MM.1S (cell line): ENCODE measurements at regions not wholly inside any gene's neighbourhood (a gene's known extent, or its start where the extent isn't known, plus 50 kb on each side); places are given as distances from the start of the nearest gene placed in this dataset.
"Not testable (repeated sequence)": the region's sequence is repeated elsewhere in the genome, so short reads cannot be mapped to it uniquely, and the experiment has no call there.

Experiments used
- DNase-seq: peaks from one replicate; pipeline ENCODE4 v3.0.0-alpha.2; 2015
- H2AFZ ChIP-seq: fragments of 300-600 bp; sonication (generic); 2 replicates; pipeline ENCODE4 v1.6.0; 2016; ENCODE audit warnings: antibody characterized with exemption, low read length
- H3F3A ChIP-seq: fragments of 300-600 bp; sonication (generic); 2 replicates; pipeline ENCODE4 v1.6.1; 2016; ENCODE audit warnings: mild to moderate bottlenecking, antibody characterized with exemption, low read length, moderate library complexity, mixed read lengths; ENCODE audit not compliant: insufficient read depth
- H3K27ac ChIP-seq: fragments of 300-600 bp; sonication (generic); 2 replicates; pipeline ENCODE4 v1.5.1; 2016; ENCODE audit warnings: mild to moderate bottlenecking, low read length
- H3K27me3 ChIP-seq: fragments of 300-600 bp; sonication (generic); replicated peaks from 2 replicates; pipeline ENCODE4 v1.6.0; 2016; ENCODE audit warnings: low read length; ENCODE audit not compliant: insufficient read depth
- H3K36me3 ChIP-seq: fragments of 300-600 bp; sonication (generic); replicated peaks from 2 replicates; pipeline ENCODE4 v1.6.1; 2016; ENCODE audit warnings: mild to moderate bottlenecking, low read length, mixed read lengths; ENCODE audit not compliant: insufficient read depth
- H3K4me1 ChIP-seq: fragments of 300-600 bp; sonication (generic); 2 replicates; pipeline ENCODE4 v1.6.1; 2016; ENCODE audit warnings: low read length, mixed read lengths
- H3K4me2 ChIP-seq: fragments of 300-600 bp; sonication (generic); 2 replicates; pipeline ENCODE4 v1.6.0; 2016; ENCODE audit warnings: low read depth, low read length
- H3K4me3 ChIP-seq: fragments of 300-600 bp; sonication (generic); 2 replicates; pipeline ENCODE4 v1.5.1; 2016; ENCODE audit warnings: low read length, mixed read lengths
- H3K79me2 ChIP-seq: fragments of 300-600 bp; sonication (generic); 2 replicates; pipeline ENCODE4 v1.6.1; 2016; ENCODE audit warnings: mixed run types, low read length, mixed read lengths
- H3K9ac ChIP-seq: fragments of 300-600 bp; sonication (generic); 2 replicates; pipeline ENCODE4 v1.6.1; 2016; ENCODE audit warnings: low read length, mixed read lengths
- H3K9me2 ChIP-seq: fragments of 300-600 bp; sonication (generic); replicated peaks from 2 replicates; pipeline ENCODE4 v1.6.1; 2016; ENCODE audit warnings: mild to moderate bottlenecking, low read length, mixed read lengths; ENCODE audit not compliant: insufficient read depth
- H3K9me3 ChIP-seq: fragments of 300-600 bp; sonication (generic); replicated peaks from 2 replicates; pipeline ENCODE4 v1.6.1; 2016; ENCODE audit warnings: mild to moderate bottlenecking, low read length, mixed read lengths; ENCODE audit not compliant: insufficient read depth
- H4K20me1 ChIP-seq: fragments of 300-600 bp; sonication (generic); 2 replicates; pipeline ENCODE4 v1.6.1; 2016; ENCODE audit warnings: mild to moderate bottlenecking, low read length, moderate library complexity, mixed read lengths; ENCODE audit not compliant: insufficient read depth
- EZH2 ChIP-seq: fragments of 300-600 bp; sonication (generic); optimal IDR thresholded peaks from 2 replicates; pipeline ENCODE3; 2017; ENCODE audit warnings: low read depth, mild to moderate bottlenecking, antibody characterized with exemption, low read length, mixed read lengths
- EZH2phosphoT487 ChIP-seq: fragments of 300-600 bp; sonication (generic); IDR thresholded peaks from 2 replicates; pipeline ENCODE4 v1.6.1; 2018; ENCODE audit warnings: antibody characterized with exemption, low read length
- TF ChIP-seq, protein P1 (sequence below): fragments of 300-600 bp; sonication (generic); IDR thresholded peaks from 2 replicates; pipeline ENCODE4 v1.5.1; 2016; ENCODE audit warnings: antibody characterized with exemption, low read length, mixed read lengths

DNA sequence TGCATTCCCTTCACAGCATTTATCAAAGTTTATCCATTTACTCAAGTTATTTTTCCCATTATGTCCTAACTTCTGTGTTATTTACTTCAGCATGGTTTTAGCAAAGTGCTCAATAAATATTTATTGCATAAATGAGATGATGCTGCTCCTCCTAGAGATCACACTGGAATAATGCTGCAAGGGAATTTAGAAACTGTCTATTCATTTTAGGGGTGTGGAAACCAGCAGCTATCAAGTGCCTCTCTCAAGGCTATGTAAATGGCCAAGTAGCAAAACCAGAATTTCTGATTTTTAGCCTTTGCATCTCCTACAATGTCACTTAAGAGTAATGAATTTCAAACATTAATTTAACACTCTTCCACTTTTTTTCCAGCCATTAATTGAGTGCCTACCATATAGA, 316.2 kb downstream of the COL12A1 start:
- H3K4me1 ChIP-seq, result no peaks in the 10 kb centered on the region
- H3K9me3 ChIP-seq, result no peaks in the 10 kb centered on the region
- peaks cover 1% of the 10 kb centered on the region; the same call in 1 of the 2 replicates for H3F3A ChIP-seq
- TF ChIP-seq, protein P1, sequence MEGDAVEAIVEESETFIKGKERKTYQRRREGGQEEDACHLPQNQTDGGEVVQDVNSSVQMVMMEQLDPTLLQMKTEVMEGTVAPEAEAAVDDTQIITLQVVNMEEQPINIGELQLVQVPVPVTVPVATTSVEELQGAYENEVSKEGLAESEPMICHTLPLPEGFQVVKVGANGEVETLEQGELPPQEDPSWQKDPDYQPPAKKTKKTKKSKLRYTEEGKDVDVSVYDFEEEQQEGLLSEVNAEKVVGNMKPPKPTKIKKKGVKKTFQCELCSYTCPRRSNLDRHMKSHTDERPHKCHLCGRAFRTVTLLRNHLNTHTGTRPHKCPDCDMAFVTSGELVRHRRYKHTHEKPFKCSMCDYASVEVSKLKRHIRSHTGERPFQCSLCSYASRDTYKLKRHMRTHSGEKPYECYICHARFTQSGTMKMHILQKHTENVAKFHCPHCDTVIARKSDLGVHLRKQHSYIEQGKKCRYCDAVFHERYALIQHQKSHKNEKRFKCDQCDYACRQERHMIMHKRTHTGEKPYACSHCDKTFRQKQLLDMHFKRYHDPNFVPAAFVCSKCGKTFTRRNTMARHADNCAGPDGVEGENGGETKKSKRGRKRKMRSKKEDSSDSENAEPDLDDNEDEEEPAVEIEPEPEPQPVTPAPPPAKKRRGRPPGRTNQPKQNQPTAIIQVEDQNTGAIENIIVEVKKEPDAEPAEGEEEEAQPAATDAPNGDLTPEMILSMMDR, result no peak
- TF ChIP-seq EZH2, result no peak
- no peak for TF ChIP-seq EZH2phosphoT487
- H3K27me3 ChIP-seq, result no peaks in the 10 kb centered on the region
- H3K9me2 ChIP-seq, result no peaks in the 10 kb centered on the region
- H3K36me3 ChIP-seq, result no peaks in the 10 kb centered on the region
- no peak overlapping the region for H2AFZ ChIP-seq
- no peak overlapping the region for H3K27ac ChIP-seq
- H3K4me3 ChIP-seq, result no peak overlapping the region
- no peak overlapping the region for H3K4me2 ChIP-seq
- H3K9ac ChIP-seq, result no peak overlapping the region
- H4K20me1 ChIP-seq, result no peaks in the 10 kb centered on the region
- no peak for DNase-seq
- H3K79me2 ChIP-seq, result no peaks in the 10 kb centered on the region

GRCh38 chr6:74888741-74889140, 317.1 kb downstream of the COL12A1 start:
- not testable (repeated sequence) for H2AFZ ChIP-seq, H3F3A ChIP-seq, H3K9me3 ChIP-seq, H3K9me2 ChIP-seq, H4K20me1 ChIP-seq, DNase-seq, H3K27me3 ChIP-seq, H3K36me3 ChIP-seq, H3K79me2 ChIP-seq, H3K4me3 ChIP-seq, H3K4me1 ChIP-seq, H3K27ac ChIP-seq, H3K4me2 ChIP-seq, H3K9ac ChIP-seq

DNA sequence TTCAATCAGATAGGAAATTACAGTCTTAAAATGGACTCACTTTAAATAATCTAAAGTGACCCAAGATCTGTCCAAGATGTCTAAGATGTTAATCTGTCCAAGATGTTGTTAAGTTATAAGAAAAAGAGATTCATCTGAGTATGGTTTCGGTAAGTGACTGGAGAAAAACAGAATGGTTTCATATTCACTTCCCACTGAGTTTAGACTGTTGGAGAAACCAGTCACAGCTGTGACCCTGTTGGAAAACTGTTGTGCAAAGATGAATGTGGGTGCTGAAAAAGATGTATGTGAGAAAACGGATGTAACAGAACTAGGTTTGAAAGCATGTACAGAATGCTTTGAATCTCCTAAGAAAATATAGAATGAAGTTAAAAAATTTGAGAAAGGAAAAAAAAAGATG, 325.9 kb downstream of the COL12A1 start:
- no peak overlapping the region for H3K9ac ChIP-seq
- H2AFZ ChIP-seq, result no peak overlapping the region
- no peaks in the 10 kb centered on the region for H3K4me1 ChIP-seq
- H3K27ac ChIP-seq, result no peak overlapping the region
- H4K20me1 ChIP-seq, result no peaks in the 10 kb centered on the region
- no peak for DNase-seq
- H3K79me2 ChIP-seq, result no peaks in the 10 kb centered on the region
- H3K4me2 ChIP-seq, result no peak overlapping the region
- no peaks in the 10 kb centered on the region for H3K27me3 ChIP-seq
- H3K9me2 ChIP-seq, result no peaks in the 10 kb centered on the region
- H3K4me3 ChIP-seq, result no peak overlapping the region
- H3K36me3 ChIP-seq, result no peaks in the 10 kb centered on the region
- no peaks in the 10 kb centered on the region for H3F3A ChIP-seq
- no peak for TF ChIP-seq EZH2phosphoT487
- TF ChIP-seq, protein P1, result no peak
- H3K9me3 ChIP-seq, result no peaks in the 10 kb centered on the region

DNA sequence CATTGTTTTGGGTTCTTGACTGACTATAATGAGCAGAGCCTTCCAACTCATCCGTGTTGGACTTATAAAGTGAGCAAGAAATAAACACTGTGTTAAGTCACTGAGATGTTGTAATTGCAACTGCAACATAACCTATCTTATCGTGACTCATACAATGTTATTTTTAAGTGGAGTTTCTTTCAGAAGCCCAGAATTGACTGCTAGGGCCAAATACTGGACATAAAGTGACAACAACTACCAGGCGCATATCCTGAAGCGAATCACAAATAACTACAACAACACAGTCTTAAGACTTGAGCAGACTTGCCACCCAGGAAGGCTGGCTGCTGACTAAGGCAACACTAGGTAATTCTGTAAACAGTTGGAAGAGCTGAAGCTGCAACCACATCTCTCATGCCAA, 326.6 kb downstream of the COL12A1 start:
- no peaks in the 10 kb centered on the region for H3K27me3 ChIP-seq
- no peaks in the 10 kb centered on the region for H3K4me1 ChIP-seq
- no peaks in the 10 kb centered on the region for H3F3A ChIP-seq
- DNase-seq, result no peak
- H4K20me1 ChIP-seq, result no peaks in the 10 kb centered on the region
- H3K4me2 ChIP-seq, result no peak overlapping the region
- H3K9ac ChIP-seq, result no peak overlapping the region
- no peaks in the 10 kb centered on the region for H3K36me3 ChIP-seq
- H3K79me2 ChIP-seq, result no peaks in the 10 kb centered on the region
- no peaks in the 10 kb centered on the region for H3K9me3 ChIP-seq
- H3K4me3 ChIP-seq, result no peak overlapping the region
- no peak overlapping the region for H2AFZ ChIP-seq
- H3K27ac ChIP-seq, result no peak overlapping the region
- no peak for TF ChIP-seq EZH2
- no peak for TF ChIP-seq EZH2phosphoT487
- TF ChIP-seq, protein P1, result no peak
- H3K9me2 ChIP-seq, result no peaks in the 10 kb centered on the region
